ENCODE measurements at regions not wholly inside any gene's neighbourhood (a gene's known extent, or its start where the extent isn't known, plus 50 kb on each side); places are given as distances from the start of the nearest gene placed in this dataset.
"Not testable (repeated sequence)": the region's sequence is repeated elsewhere in the genome, so short reads cannot be mapped to it uniquely, and the experiment has no call there.

DNA sequence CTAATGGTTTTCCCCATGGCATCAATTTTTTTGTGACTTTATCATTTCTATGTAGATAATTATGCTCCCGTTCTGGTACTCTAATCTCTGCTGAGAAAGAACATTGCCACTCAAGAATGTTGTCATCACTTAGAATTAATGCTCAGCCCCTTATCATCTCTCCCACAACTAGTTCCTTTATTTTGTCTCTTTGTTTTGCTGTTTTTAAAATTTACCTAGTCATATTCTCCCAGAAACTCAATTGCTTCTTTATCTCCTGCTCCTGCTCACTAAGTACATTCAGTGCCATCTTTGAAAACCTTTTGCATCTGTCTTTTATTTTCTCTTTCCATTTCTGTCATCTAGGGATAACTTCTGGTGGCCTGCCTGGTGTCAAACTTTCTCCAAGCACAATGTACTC is 324.9 kb upstream of the MTPN start:
- Mint-ChIP-seq H3K4me1 (ENCODE audit: low read depth in 2 of 2) (no peaks in the 10 kb centered on the region), H3K27me3 (no peaks in the 10 kb centered on the region), H3K27ac (no peak overlapping the region), H3K9me3 (peaks cover 0 to 5% of the 10 kb centered on the region in 2 donors), H3K4me3 (no peak overlapping the region), H3K36me3 (ENCODE audit: insufficient read depth) (peaks cover 2% of the 10 kb centered on the region)
- DNase-seq = no peak
- ATAC-seq (replicated peaks) = no peak

DNA sequence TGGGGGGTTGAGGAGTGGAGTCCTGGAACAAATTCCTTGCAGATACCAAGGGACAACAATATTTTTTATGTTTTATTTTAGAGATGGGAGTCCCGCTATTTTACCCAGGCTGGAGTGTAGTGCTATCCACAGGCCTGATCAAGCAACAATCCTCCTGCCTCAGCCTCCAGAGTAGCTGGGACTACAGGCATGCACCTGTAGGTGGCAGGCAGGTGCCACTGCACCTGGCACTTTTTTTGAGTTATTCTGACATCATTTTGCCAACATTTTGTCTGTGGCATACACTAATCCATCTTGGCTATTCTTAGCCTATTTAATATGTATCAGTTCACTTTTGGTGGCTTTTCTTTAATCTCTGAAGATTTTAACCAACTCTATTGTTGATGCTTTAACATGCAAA is 317.8 kb upstream of the MTPN start:
- Mint-ChIP-seq H3K4me3 (no peak overlapping the region), H3K36me3 (ENCODE audit: insufficient read depth) (no peaks in the 10 kb centered on the region), H3K27ac (no peak overlapping the region), H3K4me1 (ENCODE audit: low read depth in 2 of 2) (no peaks in the 10 kb centered on the region), H3K9me3 (peaks cover 4 to 5% of the 10 kb centered on the region in 2 donors), H3K27me3 (no peaks in the 10 kb centered on the region)
- ATAC-seq (replicated peaks) (no peak), DNase-seq (no peak)

DNA sequence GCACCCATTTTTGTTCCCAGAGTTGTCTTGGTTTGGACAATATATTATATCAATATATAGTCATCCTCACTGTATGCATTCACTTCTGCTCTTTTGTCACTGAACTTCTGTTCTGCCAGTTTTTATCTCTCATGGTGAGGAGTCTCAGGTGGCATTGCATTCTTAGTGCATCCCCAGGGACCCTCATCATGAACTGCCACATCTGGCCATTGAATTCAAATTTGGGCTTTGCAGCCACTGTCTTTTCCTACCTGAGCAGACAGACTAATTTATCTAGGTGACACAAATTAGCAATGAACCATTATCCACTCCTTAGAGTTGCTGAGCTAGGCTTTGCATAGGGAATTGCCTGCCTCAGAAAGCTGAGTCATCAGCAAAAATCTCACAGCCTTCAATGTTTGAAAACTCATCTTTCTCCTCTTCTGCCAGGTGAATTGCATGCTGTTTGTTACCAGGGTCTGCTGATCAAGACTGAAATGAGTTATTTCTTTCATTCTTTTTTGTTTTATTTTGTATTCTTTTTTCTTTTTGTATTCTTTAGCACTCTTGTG is 316.8 kb upstream of the MTPN start:
- Mint-ChIP-seq H3K9me3 (peaks cover 2 to 5% of the 10 kb centered on the region in 2 donors), H3K36me3 (ENCODE audit: insufficient read depth) (no peaks in the 10 kb centered on the region), H3K4me1 (ENCODE audit: low read depth in 2 of 2) (no peaks in the 10 kb centered on the region), H3K27ac (no peak overlapping the region), H3K27me3 (no peaks in the 10 kb centered on the region), H3K4me3 (no peak overlapping the region)
- DNase-seq = no peak
- ATAC-seq (replicated peaks) = no peak

DNA sequence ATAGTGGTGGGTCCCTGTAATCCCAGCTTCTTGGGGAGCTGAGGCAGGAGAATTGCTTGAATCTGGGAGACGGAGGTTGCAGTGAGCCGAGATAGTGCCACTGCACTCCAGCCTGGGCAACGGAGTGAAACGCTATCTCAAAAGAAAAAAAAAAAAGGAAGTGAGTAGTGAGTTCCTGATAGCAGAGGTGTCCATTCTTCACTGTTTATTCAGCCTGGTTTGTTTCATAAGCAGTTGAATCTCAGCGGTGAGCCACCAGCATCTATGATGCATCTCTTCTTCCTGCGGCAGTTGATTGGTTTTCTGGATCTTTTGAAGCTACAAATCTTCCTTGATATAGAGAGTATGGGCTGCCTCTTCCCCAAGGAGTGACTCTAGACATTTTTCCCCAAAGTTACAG is 316.1 kb upstream of the MTPN start:
- Mint-ChIP-seq H3K27me3 (no peaks in the 10 kb centered on the region), H3K4me3 (no peak overlapping the region), H3K9me3 (peaks cover 2 to 5% of the 10 kb centered on the region in 2 donors), H3K27ac (no peak overlapping the region), H3K36me3 (ENCODE audit: insufficient read depth) (no peaks in the 10 kb centered on the region), H3K4me1 (ENCODE audit: low read depth in 2 of 2) (no peaks in the 10 kb centered on the region)
- no peak for DNase-seq
- ATAC-seq (replicated peaks) = no peak

DNA sequence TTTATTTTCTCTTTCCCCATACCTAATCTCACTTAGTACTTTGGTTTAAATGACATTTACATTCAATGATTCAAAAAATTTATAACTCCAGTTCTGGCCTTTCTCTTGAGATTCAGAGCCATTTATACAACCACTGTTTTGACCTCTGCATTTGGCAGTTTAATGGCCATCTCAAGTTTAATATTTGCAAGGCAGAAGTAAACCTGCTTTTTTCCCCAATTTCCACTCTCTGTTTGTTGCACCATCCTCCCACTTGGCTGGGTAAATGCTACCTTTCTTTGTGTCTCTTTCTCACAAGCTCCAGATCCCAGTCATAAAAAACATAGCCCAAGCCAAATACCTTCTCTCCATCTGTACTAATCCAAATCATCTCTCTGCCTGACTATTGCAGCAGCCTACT is 315.2 kb upstream of the MTPN start:
- H3K4me1 Mint-ChIP-seq (ENCODE audit: low read depth in 2 of 2) = no peaks in the 10 kb centered on the region
- H3K27me3 Mint-ChIP-seq = no peaks in the 10 kb centered on the region
- DNase-seq (no peak), ATAC-seq (replicated peaks) (no peak)
- H3K36me3 Mint-ChIP-seq (ENCODE audit: insufficient read depth) = no peaks in the 10 kb centered on the region
- H3K27ac Mint-ChIP-seq = no peak overlapping the region
- H3K9me3 Mint-ChIP-seq = peaks cover 2 to 5% of the 10 kb centered on the region in 2 donors
- H3K4me3 Mint-ChIP-seq = no peak overlapping the region

DNA sequence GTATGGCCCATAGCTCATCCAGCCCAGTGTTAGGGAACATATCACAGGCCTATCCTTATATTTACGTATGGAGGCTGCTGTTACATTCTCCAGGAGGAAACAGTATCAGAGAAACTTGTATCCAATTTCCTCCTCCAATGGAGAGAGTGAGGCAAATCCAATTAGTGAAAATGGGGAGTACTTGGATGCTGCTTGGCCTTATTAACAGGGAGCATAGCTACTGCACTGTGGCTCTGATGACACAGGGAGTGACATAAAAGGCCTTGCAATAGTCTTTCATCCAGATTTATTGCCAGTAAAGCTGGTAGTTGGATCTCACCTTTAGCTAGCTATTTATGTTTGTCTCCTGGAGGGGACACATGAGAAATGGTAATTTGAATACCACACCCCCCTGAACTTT is 313.2 kb upstream of the MTPN start:
- Mint-ChIP-seq H3K4me3 (no peak overlapping the region), H3K4me1 (ENCODE audit: low read depth in 2 of 2) (no peaks in the 10 kb centered on the region), H3K36me3 (ENCODE audit: insufficient read depth) (no peaks in the 10 kb centered on the region), H3K9me3 (peaks cover 2 to 5% of the 10 kb centered on the region in 2 donors), H3K27me3 (no peaks in the 10 kb centered on the region), H3K27ac (no peak overlapping the region)
- no peak for DNase-seq
- ATAC-seq (replicated peaks) = no peak

DNA sequence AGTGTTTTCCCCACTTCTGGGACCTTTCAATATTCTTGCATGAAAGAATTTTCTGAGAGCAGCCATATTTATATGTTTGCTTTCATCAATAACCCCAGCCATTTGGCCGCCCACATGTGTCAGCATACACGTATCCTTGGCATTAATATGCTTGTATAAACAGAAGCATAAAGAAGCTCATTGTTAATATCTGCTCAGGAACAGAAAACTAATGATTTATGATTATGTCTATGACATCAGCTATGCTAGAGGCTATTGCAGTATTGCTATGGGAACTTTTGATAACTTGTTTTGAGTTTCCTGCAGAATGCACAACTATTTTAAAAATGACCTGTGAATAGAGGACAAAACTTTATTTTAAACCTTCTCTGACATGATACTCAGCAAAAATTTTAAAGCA is 300.9 kb upstream of the MTPN start:
- H3K36me3 Mint-ChIP-seq (ENCODE audit: insufficient read depth) = no peaks in the 10 kb centered on the region
- H3K4me3 Mint-ChIP-seq = no peak overlapping the region
- no peak overlapping the region for H3K27ac Mint-ChIP-seq
- H3K4me1 Mint-ChIP-seq (ENCODE audit: low read depth in 2 of 2) = no peaks in the 10 kb centered on the region
- no peaks in the 10 kb centered on the region for H3K27me3 Mint-ChIP-seq
- DNase-seq = no peak
- no peak for ATAC-seq (replicated peaks)
- H3K9me3 Mint-ChIP-seq = peaks cover 3 to 8% of the 10 kb centered on the region in 2 donors

DNA sequence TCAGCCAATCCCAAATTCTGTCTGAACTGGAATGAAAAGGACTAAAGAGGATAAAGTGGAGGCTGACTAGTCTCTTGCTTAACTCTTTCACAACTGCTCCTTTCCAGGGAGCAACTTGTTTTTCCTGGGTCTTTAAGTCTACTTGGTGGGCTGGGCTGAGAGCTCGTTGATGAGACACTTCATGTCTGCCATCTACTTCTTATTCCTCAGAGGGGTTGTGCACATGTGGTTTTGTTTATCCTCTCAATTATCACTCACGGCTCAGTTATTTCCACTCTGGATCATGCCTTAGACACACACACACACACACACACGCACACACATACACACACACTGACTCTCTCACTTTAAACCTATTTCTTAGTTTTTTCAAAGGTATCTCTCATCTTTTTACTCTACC is 298.6 kb upstream of the MTPN start:
- DNase-seq (no peak), ATAC-seq (replicated peaks) (no peak)
- no peak overlapping the region for H3K4me3 Mint-ChIP-seq
- no peak overlapping the region for H3K27ac Mint-ChIP-seq
- H3K4me1 Mint-ChIP-seq (ENCODE audit: low read depth in 2 of 2) = no peaks in the 10 kb centered on the region
- H3K9me3 Mint-ChIP-seq = peaks cover 3 to 6% of the 10 kb centered on the region in 2 donors
- no peaks in the 10 kb centered on the region for H3K27me3 Mint-ChIP-seq
- H3K36me3 Mint-ChIP-seq (ENCODE audit: insufficient read depth) = no peaks in the 10 kb centered on the region

DNA sequence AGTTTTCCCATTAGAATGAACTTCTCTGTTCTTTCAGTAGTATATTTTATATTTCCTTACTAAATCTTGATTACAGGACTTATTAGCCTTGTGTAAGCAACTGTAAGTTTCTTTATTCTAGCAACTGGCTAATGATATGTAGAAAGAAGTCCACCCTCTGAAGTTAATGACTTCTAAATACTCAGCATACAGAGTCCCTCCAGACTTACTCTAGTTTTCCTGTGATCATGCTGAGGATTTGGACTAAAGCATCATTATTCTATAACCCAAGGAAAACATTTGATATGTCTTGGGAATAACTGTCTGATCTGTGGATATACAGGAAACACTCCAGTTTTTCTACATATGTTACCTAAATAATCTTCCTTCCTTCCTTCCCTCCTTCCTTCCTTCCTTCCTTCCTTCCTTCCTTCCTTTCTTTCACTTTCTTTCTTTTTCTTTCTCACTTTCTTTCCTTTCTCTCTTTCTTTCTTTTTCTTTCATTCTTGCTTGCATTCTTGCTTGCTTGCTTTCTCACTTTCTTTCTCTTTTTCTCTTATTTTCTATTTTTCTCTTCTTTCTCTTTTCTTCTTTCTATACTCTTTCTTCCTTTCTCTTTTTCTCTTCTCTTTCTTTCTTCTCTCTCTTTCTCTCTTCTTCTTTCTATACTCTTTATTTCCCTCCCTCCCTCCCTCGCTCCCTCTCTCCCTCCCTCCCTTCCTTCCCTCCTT is 297.6 kb upstream of the MTPN start:
- Mint-ChIP-seq H3K27ac (no peak overlapping the region), H3K27me3 (no peaks in the 10 kb centered on the region), H3K4me1 (ENCODE audit: low read depth in 2 of 2) (no peaks in the 10 kb centered on the region), H3K36me3 (ENCODE audit: insufficient read depth) (no peaks in the 10 kb centered on the region), H3K4me3 (no peak overlapping the region), H3K9me3 (no peaks in the 10 kb centered on the region)
- no peak for ATAC-seq (replicated peaks)
- no peak for DNase-seq

DNA sequence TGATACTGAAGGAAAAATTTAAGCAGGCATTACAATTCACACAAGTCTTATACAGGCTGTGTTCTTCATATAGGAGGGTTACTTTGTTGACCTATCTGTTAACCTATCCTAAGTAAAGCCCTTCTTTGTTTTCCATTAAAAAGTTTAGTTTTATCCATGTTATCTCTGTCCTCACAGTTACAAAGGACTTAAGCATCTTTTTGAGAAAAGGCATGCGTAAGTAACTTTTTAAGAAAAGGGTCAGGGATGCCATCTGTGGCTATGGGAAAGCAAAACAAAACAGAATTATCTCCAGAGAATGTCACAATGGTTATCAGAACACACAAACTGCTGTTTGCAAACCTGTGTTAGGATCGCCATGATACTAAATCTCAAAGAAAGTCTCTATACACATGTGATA is 295.8 kb upstream of the MTPN start:
- H3K27me3 Mint-ChIP-seq = no peaks in the 10 kb centered on the region
- DNase-seq (no peak), ATAC-seq (replicated peaks) (no peak)
- H3K36me3 Mint-ChIP-seq (ENCODE audit: insufficient read depth) = no peaks in the 10 kb centered on the region
- H3K9me3 Mint-ChIP-seq = peaks cover 1 to 13% of the 10 kb centered on the region in 2 donors
- H3K4me3 Mint-ChIP-seq = no peak overlapping the region
- no peak overlapping the region for H3K27ac Mint-ChIP-seq
- H3K4me1 Mint-ChIP-seq (ENCODE audit: low read depth in 2 of 2) = no peaks in the 10 kb centered on the region

DNA sequence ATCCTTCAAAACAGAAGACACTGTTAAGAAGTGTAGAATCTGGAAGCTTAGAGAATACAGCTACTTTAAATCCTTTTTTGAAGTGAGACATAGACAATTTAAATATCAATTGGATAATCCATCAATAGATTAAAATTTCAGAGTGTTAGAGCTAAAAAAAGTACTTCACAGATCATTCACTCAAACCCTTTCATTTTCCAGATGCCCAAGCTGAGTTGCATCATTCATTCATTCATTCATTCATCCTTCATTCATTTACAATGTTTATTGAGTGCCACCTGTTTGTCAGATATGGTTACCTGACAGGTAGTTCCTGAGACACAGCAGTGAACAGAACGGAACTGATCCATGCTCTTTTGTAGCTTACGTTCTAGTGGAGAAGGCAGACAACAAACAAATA is 290.7 kb upstream of the MTPN start:
- Mint-ChIP-seq H3K36me3 (ENCODE audit: insufficient read depth) (no peaks in the 10 kb centered on the region), H3K27me3 (no peaks in the 10 kb centered on the region), H3K4me3 (no peak overlapping the region), H3K4me1 (ENCODE audit: low read depth in 2 of 2) (no peaks in the 10 kb centered on the region), H3K9me3 (peaks cover 10 to 24% of the 10 kb centered on the region in 2 donors), H3K27ac (no peak overlapping the region)
- DNase-seq = no peak
- no peak for ATAC-seq (replicated peaks)

DNA sequence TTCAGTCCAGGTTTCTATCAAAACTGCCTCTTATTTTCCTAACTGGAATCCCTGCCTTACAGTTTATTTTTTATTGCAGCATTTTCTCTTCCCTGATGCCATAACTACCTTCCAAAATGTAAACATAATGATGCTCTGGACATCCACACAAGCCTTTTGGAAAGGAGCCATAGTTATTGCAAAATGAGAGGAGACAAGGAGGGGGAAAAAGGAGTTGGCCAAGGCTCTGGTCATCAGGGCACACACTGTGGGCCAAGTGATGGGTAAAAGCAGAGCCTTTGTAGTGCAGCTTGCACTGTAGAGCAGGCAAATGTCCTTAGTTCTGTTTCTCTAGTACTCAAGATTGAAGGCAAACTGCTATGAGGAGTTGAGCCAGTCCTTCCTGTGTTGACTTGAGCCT is 289.3 kb upstream of the MTPN start:
- DNase-seq = no peak
- no peaks in the 10 kb centered on the region for H3K36me3 Mint-ChIP-seq (ENCODE audit: insufficient read depth)
- no peak overlapping the region for H3K4me3 Mint-ChIP-seq
- no peaks in the 10 kb centered on the region for H3K27me3 Mint-ChIP-seq
- no peak overlapping the region for H3K27ac Mint-ChIP-seq
- no peaks in the 10 kb centered on the region for H3K4me1 Mint-ChIP-seq (ENCODE audit: low read depth in 2 of 2)
- ATAC-seq (replicated peaks) = no peak
- peaks cover 17 to 29% of the 10 kb centered on the region in 2 donors for H3K9me3 Mint-ChIP-seq

DNA sequence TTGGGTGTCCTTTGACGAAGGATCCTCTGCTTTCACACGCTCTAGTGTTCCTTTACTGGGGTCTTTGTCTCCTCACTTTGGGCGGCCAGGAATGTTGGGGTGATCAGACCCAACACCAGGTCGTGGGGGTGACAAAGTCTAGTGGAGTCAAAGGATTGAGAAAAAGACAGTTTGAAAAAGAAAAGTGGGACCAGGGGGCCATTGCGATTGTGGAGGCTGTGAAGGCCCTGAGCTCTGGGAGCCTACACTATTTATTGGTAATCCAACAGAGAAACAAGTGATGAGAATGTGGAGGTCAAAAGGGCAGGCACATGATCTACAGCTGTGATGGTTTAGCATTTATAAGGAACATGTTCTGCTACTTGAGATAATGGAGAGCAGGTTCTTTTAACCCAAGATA is 287.1 kb upstream of the MTPN start:
- not testable (repeated sequence) for H3K27ac Mint-ChIP-seq; H3K4me1 Mint-ChIP-seq (ENCODE audit: low read depth in 2 of 2); H3K36me3 Mint-ChIP-seq (ENCODE audit: insufficient read depth); ATAC-seq (replicated peaks); DNase-seq; H3K4me3 Mint-ChIP-seq; H3K27me3 Mint-ChIP-seq
- peaks cover 17 to 29% of the 10 kb centered on the region in 2 donors for H3K9me3 Mint-ChIP-seq

DNA sequence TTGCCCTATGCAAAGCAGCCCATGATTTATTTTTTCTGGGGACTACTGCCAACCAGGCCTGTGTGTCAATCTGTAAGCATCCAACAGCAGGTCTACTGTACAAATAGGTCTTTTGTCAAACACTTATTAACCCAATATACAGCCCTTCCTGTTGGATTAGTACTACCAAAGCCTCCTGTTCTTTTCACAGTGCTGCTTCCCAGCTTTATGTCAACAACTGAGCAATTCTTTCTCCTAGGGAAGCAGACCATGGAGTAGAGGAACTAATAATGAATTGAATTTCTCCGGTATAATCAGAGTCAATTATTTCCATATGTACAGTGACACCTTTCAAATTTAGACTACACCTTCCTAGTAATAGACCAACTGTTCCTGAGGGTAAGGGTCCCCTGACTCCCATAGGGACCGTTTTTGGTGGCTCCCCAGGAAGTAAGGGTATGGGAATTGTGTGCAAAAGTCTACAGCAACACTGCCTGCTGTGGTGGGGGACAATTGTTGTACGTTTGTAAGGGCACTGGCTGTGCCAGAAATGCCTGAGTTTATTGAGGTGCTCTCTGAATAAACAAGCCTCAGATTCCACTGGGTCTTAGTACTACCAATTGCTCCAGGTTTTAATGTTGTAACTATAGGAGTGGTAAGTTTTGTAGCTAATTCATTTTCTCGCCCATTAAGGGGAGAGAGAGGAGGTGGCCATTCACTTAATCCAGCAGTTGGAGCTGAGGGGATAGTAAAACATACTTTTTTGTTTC is 286.1 kb upstream of the MTPN start:
- not testable (repeated sequence) for ATAC-seq (replicated peaks); H3K27ac Mint-ChIP-seq; H3K4me1 Mint-ChIP-seq (ENCODE audit: low read depth in 2 of 2); H3K4me3 Mint-ChIP-seq; DNase-seq; H3K27me3 Mint-ChIP-seq; H3K36me3 Mint-ChIP-seq (ENCODE audit: insufficient read depth)
- peaks cover 17 to 19% of the 10 kb centered on the region in 2 donors for H3K9me3 Mint-ChIP-seq
